Thoracic aorta (tissue), 2 donors: ENCODE measurements at regions not wholly inside any gene's neighbourhood (a gene's known extent, or its start where the extent isn't known, plus 50 kb on each side); places are given as distances from the start of the nearest gene placed in this dataset.

Experiments
- ATAC-seq: fragments of 150-250 bp; one replicate; pipeline ENCODE4 v1.8.0; 2017; ENCODE audit warnings: low read depth; ENCODE audit not compliant: insufficient number of reproducible peaks, low FRiP score
- DNase-seq: peaks from one replicate; pipeline ENCODE4 v3.0.0-alpha.2; 2020; ENCODE audit warnings: low spot score
- H3K27ac ChIP-seq, 2 donors: fragments of 200-600 bp; sonication (generic); 1 replicate in 1 of 2; 2 replicates in 1 of 2; pipeline ENCODE4 v1.5.1; 2016; ENCODE audit warnings: mild to moderate bottlenecking in 2 of 2, moderate library complexity in 2 of 2
- H3K27me3 ChIP-seq: fragments of 200-600 bp; sonication (generic); replicated peaks from 2 replicates; pipeline ENCODE4 v1.6.0; 2016; ENCODE audit warnings: mild to moderate bottlenecking; ENCODE audit not compliant: insufficient read depth
- H3K36me3 ChIP-seq: fragments of 200-600 bp; sonication (generic); one replicate; pipeline ENCODE4 v1.5.1; 2016
- H3K4me1 ChIP-seq, 2 donors: fragments of 200-600 bp; sonication (generic); 1 replicate in 1 of 2; 2 replicates in 1 of 2; pipeline versions ENCODE4 v1.5.1 to v1.6.0; 2016; ENCODE audit warnings: low read depth in 2 of 2, mild to moderate bottlenecking in 1 of 2; ENCODE audit not compliant: control insufficient read depth in 1 of 2
- H3K4me3 ChIP-seq: fragments of 200-600 bp; sonication (generic); 2 replicates; pipeline ENCODE4 v1.5.1; 2016; ENCODE audit warnings: mild to moderate bottlenecking
- H3K9me3 ChIP-seq: fragments of 200-600 bp; sonication (generic); 2 replicates; pipeline ENCODE4 v1.5.1; 2016
- CTCF ChIP-seq: fragments of 200-600 bp; sonication (generic); IDR thresholded peaks from one replicate; pipeline ENCODE4 v1.5.1; 2019; ENCODE audit warnings: antibody characterized with exemption

- DNase-seq (no peak), ATAC-seq (no peak)
- no peaks in the 10 kb centered on the region for H3K9me3 ChIP-seq
- no peak overlapping the region for H3K27ac ChIP-seq
- TF ChIP-seq CTCF = no peak
- H3K36me3 ChIP-seq = no peaks in the 10 kb centered on the region
- H3K4me1 ChIP-seq = peaks cover 5 to 23% of the 10 kb centered on the region in 2 donors
- no peak overlapping the region for H3K4me3 ChIP-seq
- no peaks in the 10 kb centered on the region for H3K27me3 ChIP-seq
Measured at GRCh38 chr14:35221462-35221861, 70.7 kb upstream of the PSMA6 start.

- Histone ChIP-seq H3K4me3 (no peak overlapping the region), H3K27ac (no peak overlapping the region), H3K4me1 (peaks cover 5 to 23% of the 10 kb centered on the region in 2 donors), H3K27me3 (no peaks in the 10 kb centered on the region), H3K36me3 (no peaks in the 10 kb centered on the region), H3K9me3 (no peaks in the 10 kb centered on the region)
- DNase-seq (no peak), ATAC-seq (no peak)
- no peak for TF ChIP-seq CTCF
Measured at GRCh38 chr14:35222324-35222723, 69.9 kb upstream of the PSMA6 start.

- H3K4me1 ChIP-seq = peaks cover 5 to 23% of the 10 kb centered on the region in 2 donors
- no peak for ATAC-seq
- H3K9me3 ChIP-seq = no peaks in the 10 kb centered on the region
- H3K4me3 ChIP-seq = no peak overlapping the region
- no peaks in the 10 kb centered on the region for H3K27me3 ChIP-seq
- TF ChIP-seq CTCF = no peak
- no peak overlapping the region for H3K27ac ChIP-seq
- H3K36me3 ChIP-seq = no peaks in the 10 kb centered on the region
- DNase-seq = no peak
Measured at GRCh38 chr14:35222872-35223466, 69.2 kb upstream of the PSMA6 start.

- Histone ChIP-seq H3K27me3 (no peaks in the 10 kb centered on the region), H3K9me3 (no peaks in the 10 kb centered on the region), H3K4me1 (peaks cover 5 to 23% of the 10 kb centered on the region in 2 donors), H3K27ac (no peak overlapping the region), H3K36me3 (no peaks in the 10 kb centered on the region), H3K4me3 (no peak overlapping the region)
- ATAC-seq (no peak), DNase-seq (no peak)
- no peak for TF ChIP-seq CTCF
Measured at GRCh38 chr14:35223927-35224326, 68.3 kb upstream of the PSMA6 start.

- no peak for TF ChIP-seq CTCF
- H3K27ac ChIP-seq = no peak overlapping the region
Measured at GRCh38 chr14:35224615-35225014, 67.6 kb upstream of the PSMA6 start.

More at GRCh38 chr14:35224615-35225014, 67.6 kb upstream of the PSMA6 start:
- no peaks in the 10 kb centered on the region for H3K27me3 ChIP-seq
- ATAC-seq = no peak
- no peak overlapping the region for H3K4me3 ChIP-seq
- H3K9me3 ChIP-seq = no peaks in the 10 kb centered on the region
- DNase-seq = no peak
- peaks cover 5 to 23% of the 10 kb centered on the region in 2 donors for H3K4me1 ChIP-seq
- no peaks in the 10 kb centered on the region for H3K36me3 ChIP-seq
